PC-9 (cell line): ENCODE measurements at regions not wholly inside any gene's neighbourhood (a gene's known extent, or its start where the extent isn't known, plus 50 kb on each side); places are given as distances from the start of the nearest gene placed in this dataset.

Experiments
- BruUV-seq: library from RNA; stranded (reverse); fragments of 400-500 nt; replicated peaks from 2 replicates; lab custom pipeline; 2021; lab: Mats Ljungman, UMichigan
- CTCF ChIA-PET: fragments of 300-600 bp; sonication (Branson Sonifier 250); formaldehyde crosslinking; loops from one replicate; lab custom pipeline; 2022; ENCODE audit warnings: antibody characterized with exemption; lab: Charles Lee
- POLR2A ChIA-PET: fragments of 300-600 bp; sonication (Branson Sonifier 250); formaldehyde crosslinking; loops from one replicate; lab custom pipeline; 2022; ENCODE audit warnings: antibody characterized with exemption; ENCODE audit not compliant: unreplicated experiment; lab: Charles Lee
- DNase-seq, 2 experiments: peaks; one replicate each; pipeline versions ENCODE4 v3.0.0 to v3.0.0-alpha.2; 2015 to 2022; ENCODE audit warnings: mixed read lengths in 1 of 2
- H2AFZ ChIP-seq: fragments of 200-600 bp; sonication (generic); 2 replicates; pipeline ENCODE4 v1.8.1; 2017; ENCODE audit warnings: antibody characterized with exemption
- H3F3A ChIP-seq: fragments of 200-600 bp; sonication (generic); 2 replicates; pipeline ENCODE4 v1.8.1; 2017; ENCODE audit warnings: antibody characterized with exemption, mild to moderate bottlenecking, low read depth; ENCODE audit not compliant: insufficient read depth
- H3K27ac ChIP-seq: fragments of 200-600 bp; sonication (generic); 2 replicates; pipeline ENCODE4 v1.6.1; 2016; ENCODE audit warnings: mixed run types
- H3K27me3 ChIP-seq: fragments of 200-600 bp; sonication (generic); 2 replicates; pipeline ENCODE4 v1.6.1; 2016; ENCODE audit warnings: low read depth, mixed run types; ENCODE audit not compliant: insufficient read depth
- H3K36me3 ChIP-seq: fragments of 200-600 bp; sonication (generic); 2 replicates; pipeline ENCODE4 v1.6.1; 2016; ENCODE audit warnings: low read depth, mixed run types
- H3K4me1 ChIP-seq: fragments of 200-600 bp; sonication (generic); replicated peaks from 2 replicates; pipeline ENCODE4 v1.6.1; 2016; ENCODE audit warnings: mixed run types; ENCODE audit not compliant: insufficient read depth
- H3K4me2 ChIP-seq: fragments of 200-600 bp; sonication (generic); 2 replicates; pipeline ENCODE4 v1.6.1; 2017; ENCODE audit warnings: mixed run types
- H3K4me3 ChIP-seq: fragments of 200-600 bp; sonication (generic); 2 replicates; pipeline ENCODE4 v1.6.1; 2016; ENCODE audit warnings: mixed run types
- H3K79me2 ChIP-seq: fragments of 200-600 bp; sonication (generic); 2 replicates; pipeline ENCODE4 v1.6.1; 2017; ENCODE audit warnings: low read depth, mixed run types
- H3K9me2 ChIP-seq: fragments of 200-600 bp; sonication (generic); 2 replicates; pipeline ENCODE4 v1.8.1; 2017; ENCODE audit warnings: mild to moderate bottlenecking; ENCODE audit not compliant: insufficient read depth
- H3K9me3 ChIP-seq: fragments of 200-600 bp; sonication (generic); 2 replicates; pipeline ENCODE4 v1.8.1; 2016; ENCODE audit warnings: low read depth; ENCODE audit not compliant: insufficient read depth
- H4K20me1 ChIP-seq: fragments of 200-600 bp; sonication (generic); 2 replicates; pipeline ENCODE4 v1.8.1; 2017; ENCODE audit not compliant: insufficient read depth
- CTCF ChIP-seq: fragments of 200-600 bp; sonication (generic); conservative IDR thresholded peaks from 2 replicates; pipeline ENCODE4 v1.6.1; 2017; ENCODE audit warnings: mixed run types, antibody characterized with exemption, mild to moderate bottlenecking, moderate library complexity
- EZH2 ChIP-seq: fragments of 200-600 bp; sonication (generic); IDR thresholded peaks from 2 replicates; pipeline ENCODE4 v1.8.0; 2017; ENCODE audit warnings: antibody characterized with exemption, low read depth
- intact Hi-C: fragments of 100-400 bp; cut with micrococcal nuclease; formaldehyde crosslinking; loops from one replicate; pipeline ENCODE4 v1.10.0; 2022; ENCODE audit not compliant: unreplicated experiment

GRCh38 chr18:54531402-54532065 is 59.5 kb upstream of the DYNAP start:
- Histone ChIP-seq H3K4me1 (0 out of 2 replicates have a peak, but pooled peaks cover 10% of the 10 kb centered on the region), H2AFZ (no peak overlapping the region), H3K9me3 (no peaks in the 10 kb centered on the region), H3K4me2 (no peak overlapping the region), H3F3A (no peaks in the 10 kb centered on the region), H3K9me2 (0 out of 2 replicates have a peak, but pooled peaks cover 6% of the 10 kb centered on the region), H3K27me3 (no peaks in the 10 kb centered on the region), H3K36me3 (no peaks in the 10 kb centered on the region), H3K79me2 (no peaks in the 10 kb centered on the region), H3K27ac (no peak overlapping the region), H3K4me3 (no peak overlapping the region), H4K20me1 (no peaks in the 10 kb centered on the region)
- BruUV-seq: no TSS peak
- no peak for DNase-seq
- intact Hi-C loops: no loop called here
- ChIA-PET POLR2A (no interaction called here), CTCF (no interaction called here)
- TF ChIP-seq CTCF: no peak
- TF ChIP-seq EZH2: no peak

DNA sequence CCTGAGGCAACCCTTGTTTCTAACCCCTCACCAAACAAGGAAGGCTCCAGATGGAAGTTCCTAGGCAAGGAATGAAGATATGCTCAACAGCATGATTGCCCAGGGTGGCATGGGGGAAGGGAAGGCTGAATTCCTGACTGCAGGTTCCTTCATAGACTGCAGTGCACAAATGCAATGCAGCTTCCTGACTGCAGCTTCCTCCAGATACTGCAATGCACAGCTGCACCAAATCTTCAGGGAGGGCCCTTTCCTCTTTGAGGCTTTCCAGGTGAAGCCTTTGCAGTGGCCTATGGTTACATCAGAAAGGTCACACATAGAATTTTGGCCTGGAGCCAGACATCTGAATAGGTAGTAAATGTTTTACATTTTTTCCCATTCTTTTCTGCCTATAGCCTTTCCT is 58.8 kb upstream of the DYNAP start:
- H3K36me3 ChIP-seq: no peaks in the 10 kb centered on the region
- no peak overlapping the region for H3K4me2 ChIP-seq
- no TSS peak for BruUV-seq
- no peaks in the 10 kb centered on the region for H3F3A ChIP-seq
- 0 out of 2 replicates have a peak, but pooled peaks cover 10% of the 10 kb centered on the region for H3K4me1 ChIP-seq
- no peaks in the 10 kb centered on the region for H3K79me2 ChIP-seq
- H2AFZ ChIP-seq: no peak overlapping the region
- H3K9me3 ChIP-seq: no peaks in the 10 kb centered on the region
- intact Hi-C loops: no loop called here
- POLR2A ChIA-PET: no interaction called here
- no peak for DNase-seq
- no peaks in the 10 kb centered on the region for H4K20me1 ChIP-seq
- H3K27me3 ChIP-seq: no peaks in the 10 kb centered on the region
- no peak overlapping the region for H3K27ac ChIP-seq
- CTCF ChIA-PET: no interaction called here
- H3K9me2 ChIP-seq: 0 out of 2 replicates have a peak, but pooled peaks cover 6% of the 10 kb centered on the region
- H3K4me3 ChIP-seq: no peak overlapping the region
- no peak for TF ChIP-seq CTCF
- no peak for TF ChIP-seq EZH2

- Histone ChIP-seq H3K36me3 (no peaks in the 10 kb centered on the region), H3K4me2 (no peak overlapping the region), H3K9me3 (no peaks in the 10 kb centered on the region), H3K4me1 (0 out of 2 replicates have a peak, but pooled peaks cover 10% of the 10 kb centered on the region), H2AFZ (no peak overlapping the region), H3F3A (no peaks in the 10 kb centered on the region), H3K27me3 (no peaks in the 10 kb centered on the region), H3K4me3 (no peak overlapping the region), H4K20me1 (no peaks in the 10 kb centered on the region), H3K27ac (no peak overlapping the region), H3K9me2 (0 out of 2 replicates have a peak, but pooled peaks cover 6% of the 10 kb centered on the region), H3K79me2 (no peaks in the 10 kb centered on the region)
- no peak for DNase-seq
- TF ChIP-seq EZH2 (no peak), CTCF (no peak)
- no TSS peak for BruUV-seq
- CTCF ChIA-PET: no interaction called here
- intact Hi-C loops: no loop called here
- POLR2A ChIA-PET: no interaction called here
Observed at GRCh38 chr18:54532962-54533361, 58.1 kb upstream of the DYNAP start.
